ENCODE measurements at regions not wholly inside any gene's neighbourhood (a gene's known extent, or its start where the extent isn't known, plus 50 kb on each side); places are given as distances from the start of the nearest gene placed in this dataset.

- TF ChIP-seq POLR2A (IDR thresholded peaks at IDR 0.05) (no peak), CTCF (IDR thresholded peaks at IDR 0.05) (no peak)
These were observed 311.7 kb downstream of the NSUN3 start for GRCh38 chr3:94374439-94375161.
